Adrenal gland (tissue), 5 donors: ENCODE measurements at regions not wholly inside any gene's neighbourhood (a gene's known extent, or its start where the extent isn't known, plus 50 kb on each side); places are given as distances from the start of the nearest gene placed in this dataset.

ENCODE experiments used
- POLR2A ChIP-seq, 2 donors: fragments of 450-650 bp; IDR thresholded peaks; one replicate each; pipeline ENCODE4 v1.6.1; 2017; ENCODE audit warnings: antibody characterized with exemption in 2 of 2, mild to moderate bottlenecking in 2 of 2, moderate library complexity in 1 of 2
- TF ChIP-seq, protein P1 (sequence below), 6 experiments: fragments of 450-650 bp in 4 of 6; fragments of 200-600 bp in 2 of 6; sonication (generic) in 1 of 6; IDR thresholded peaks; 1 replicate in 5 of 6; 2 replicates in 1 of 6; pipeline versions ENCODE4 v1.5.1 to v1.8.0; 2016 to 2021; ENCODE audit warnings: antibody characterized with exemption in 6 of 6, mild to moderate bottlenecking in 2 of 6, moderate library complexity in 1 of 6
- donor health status: DM: no; HTN: no; CAD: no.

- TF ChIP-seq, protein P1, sequence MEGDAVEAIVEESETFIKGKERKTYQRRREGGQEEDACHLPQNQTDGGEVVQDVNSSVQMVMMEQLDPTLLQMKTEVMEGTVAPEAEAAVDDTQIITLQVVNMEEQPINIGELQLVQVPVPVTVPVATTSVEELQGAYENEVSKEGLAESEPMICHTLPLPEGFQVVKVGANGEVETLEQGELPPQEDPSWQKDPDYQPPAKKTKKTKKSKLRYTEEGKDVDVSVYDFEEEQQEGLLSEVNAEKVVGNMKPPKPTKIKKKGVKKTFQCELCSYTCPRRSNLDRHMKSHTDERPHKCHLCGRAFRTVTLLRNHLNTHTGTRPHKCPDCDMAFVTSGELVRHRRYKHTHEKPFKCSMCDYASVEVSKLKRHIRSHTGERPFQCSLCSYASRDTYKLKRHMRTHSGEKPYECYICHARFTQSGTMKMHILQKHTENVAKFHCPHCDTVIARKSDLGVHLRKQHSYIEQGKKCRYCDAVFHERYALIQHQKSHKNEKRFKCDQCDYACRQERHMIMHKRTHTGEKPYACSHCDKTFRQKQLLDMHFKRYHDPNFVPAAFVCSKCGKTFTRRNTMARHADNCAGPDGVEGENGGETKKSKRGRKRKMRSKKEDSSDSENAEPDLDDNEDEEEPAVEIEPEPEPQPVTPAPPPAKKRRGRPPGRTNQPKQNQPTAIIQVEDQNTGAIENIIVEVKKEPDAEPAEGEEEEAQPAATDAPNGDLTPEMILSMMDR (IDR thresholded peaks at IDR 0.05) = no peak
- no peak for TF ChIP-seq POLR2A (IDR thresholded peaks at IDR 0.05)
Measured at GRCh38 chr5:169395136-169395535, 94.2 kb upstream of the SLIT3 start.
